Stimulated activated CD8-positive, alpha-beta memory T cell treated with anti-CD3 and anti-CD28 coated beads, Interleukin-15, amount 100 ng/mL, for 24 hours (primary cell): ENCODE measurements at regions not wholly inside any gene's neighbourhood (a gene's known extent, or its start where the extent isn't known, plus 50 kb on each side); places are given as distances from the start of the nearest gene placed in this dataset.

Source experiments
- DNase-seq: peaks from one replicate; pipeline ENCODE4 v3.0.0-alpha.2; 2020; ENCODE audit warnings: low read depth

DNA sequence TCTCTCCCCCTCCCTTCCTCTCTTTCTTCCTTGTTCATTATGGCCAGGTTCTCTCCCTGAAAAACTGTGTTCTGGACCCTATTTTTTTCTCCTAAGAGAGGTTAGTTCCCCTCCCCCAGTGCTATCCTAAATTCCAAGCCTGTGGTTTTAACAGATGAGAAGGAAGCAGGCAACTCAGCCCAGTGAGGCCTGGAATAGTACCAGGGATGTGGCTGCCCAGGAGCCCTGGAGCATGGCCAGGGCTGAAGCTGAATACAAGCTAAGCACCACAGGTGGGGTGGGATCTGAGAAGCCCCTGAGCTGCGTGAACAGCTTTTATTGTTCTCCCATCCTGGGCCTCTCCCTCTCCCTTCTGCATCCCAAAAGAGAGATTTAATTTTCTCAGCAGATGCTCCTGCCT, 1581.3 kb upstream of the TMEM132C start:
- DNase-seq, result no peak

- DNase-seq, result no peak
Measured at GRCh38 chr12:126688556-126688955, 1578.4 kb upstream of the TMEM132C start.

- no peak for DNase-seq
Measured at GRCh38 chr12:126700096-126700495, 1566.9 kb upstream of the TMEM132C start.

- DNase-seq, result no peak
Measured at GRCh38 chr12:126704609-126705008, 1562.4 kb upstream of the TMEM132C start.

DNA sequence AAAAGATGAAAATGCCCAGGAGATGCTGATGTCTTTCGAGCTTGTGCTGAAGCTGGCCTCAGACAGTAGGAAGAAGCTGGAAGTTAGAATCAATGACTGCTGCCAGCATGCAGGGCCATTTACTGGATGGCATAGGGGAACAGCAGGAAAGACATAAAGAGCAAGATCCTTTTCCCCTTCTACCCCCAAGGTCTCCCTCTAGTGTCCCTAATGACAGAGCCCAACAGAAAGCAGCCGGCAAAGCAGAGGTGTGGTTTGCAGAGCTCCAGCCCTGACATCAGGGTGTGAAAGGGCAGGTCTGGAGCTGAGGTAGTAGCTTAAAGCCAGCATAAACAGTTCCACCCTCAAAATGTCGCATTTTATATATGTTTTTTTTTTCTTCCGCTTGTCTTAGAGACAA, 1560.7 kb upstream of the TMEM132C start:
- no peak for DNase-seq

DNA sequence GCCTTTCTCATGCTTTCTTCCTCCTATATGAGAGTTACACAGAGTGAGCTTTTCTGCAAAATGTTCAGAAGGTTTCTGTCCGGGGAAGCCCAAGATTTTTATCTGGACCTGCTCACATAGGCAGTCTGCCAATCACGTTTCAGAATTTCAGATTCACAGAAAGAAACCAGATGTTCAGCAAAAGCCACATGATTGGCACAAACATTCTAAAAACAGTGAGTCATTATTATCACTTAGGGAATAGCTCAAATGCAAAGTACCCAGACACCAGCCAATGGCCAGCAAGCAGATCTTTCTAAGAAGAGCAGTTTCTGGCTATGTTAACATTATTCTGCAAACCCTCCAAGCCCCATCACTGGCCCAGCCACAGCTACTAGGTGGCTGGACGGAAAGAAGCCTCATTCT, 1558.5 kb upstream of the TMEM132C start:
- no peak for DNase-seq

GRCh38 chr12:126718365-126718764, 1548.6 kb upstream of the TMEM132C start:
- DNase-seq, result no peak

DNA sequence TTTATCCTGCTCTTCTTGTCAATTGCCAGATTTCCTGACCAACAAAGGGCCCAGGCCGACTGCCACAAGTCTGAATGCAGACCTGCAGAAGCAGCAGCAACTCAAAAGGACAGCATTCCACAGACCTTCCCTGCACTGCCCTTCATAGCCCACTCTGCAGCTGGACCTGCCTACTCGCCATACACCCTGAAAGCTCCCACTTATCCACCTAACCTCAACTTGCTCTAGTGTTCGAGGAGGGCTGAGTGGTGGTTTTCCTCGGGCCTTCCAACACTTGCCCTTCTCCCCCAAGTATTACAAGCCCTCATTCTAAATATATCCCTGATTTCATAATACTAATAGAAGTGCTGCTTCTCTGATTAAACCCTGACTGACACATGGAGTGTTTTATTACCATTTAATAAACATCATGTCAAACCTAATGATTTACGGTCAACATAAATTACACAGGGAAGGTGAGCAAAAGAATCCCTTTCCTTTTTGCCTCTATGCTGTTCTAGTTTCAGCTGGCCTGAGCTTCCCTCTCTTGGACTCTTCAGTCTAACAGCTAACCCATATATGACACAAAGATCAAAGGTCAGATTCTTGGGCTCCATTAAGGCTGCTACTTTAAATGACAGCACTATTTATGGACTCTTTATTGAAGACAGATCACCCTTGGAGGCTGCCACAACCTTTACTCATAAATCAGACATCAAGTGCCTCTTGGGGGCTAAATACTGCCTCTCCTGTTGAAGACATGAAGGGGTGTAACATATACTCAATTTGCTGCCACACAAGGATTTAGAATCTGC, 1546.9 kb upstream of the TMEM132C start:
- no peak for DNase-seq

DNA sequence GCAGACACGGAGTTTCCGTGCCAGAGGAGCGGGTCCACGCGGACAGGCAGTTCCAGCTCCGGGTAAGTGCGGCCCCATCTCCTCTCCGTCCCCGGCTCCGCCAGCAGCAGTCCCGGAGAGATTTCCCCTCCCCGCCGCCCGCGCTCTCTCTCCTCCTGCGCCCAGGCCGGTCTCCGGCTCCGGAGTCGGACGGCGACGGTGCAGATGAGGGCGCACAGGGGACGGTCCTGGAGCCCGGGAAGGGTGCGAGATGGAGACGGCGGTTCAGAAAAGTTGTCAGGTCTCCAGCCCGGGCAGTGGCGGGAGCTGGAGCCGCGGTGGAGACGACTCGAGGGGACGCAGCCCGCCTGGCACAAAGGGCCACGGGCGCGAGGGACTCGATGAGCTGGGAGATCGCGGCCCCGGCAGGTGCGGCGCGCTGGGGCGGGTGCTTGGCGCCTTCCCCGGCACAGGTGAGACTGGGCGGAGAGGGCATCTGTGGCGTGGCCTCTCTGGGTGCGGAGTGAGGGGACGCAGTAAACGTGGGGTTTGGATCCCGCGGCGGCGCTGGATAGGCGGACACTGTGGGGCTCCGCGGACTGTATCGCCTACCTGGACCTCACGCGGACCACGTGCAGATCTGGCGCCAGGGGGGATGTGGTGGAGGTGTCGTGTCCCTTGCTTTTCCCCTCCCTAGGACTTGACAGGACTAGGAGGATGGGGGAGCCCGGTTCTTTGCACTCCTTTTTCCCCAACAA, 1540.3 kb upstream of the TMEM132C start:
- DNase-seq, result no peak

DNA sequence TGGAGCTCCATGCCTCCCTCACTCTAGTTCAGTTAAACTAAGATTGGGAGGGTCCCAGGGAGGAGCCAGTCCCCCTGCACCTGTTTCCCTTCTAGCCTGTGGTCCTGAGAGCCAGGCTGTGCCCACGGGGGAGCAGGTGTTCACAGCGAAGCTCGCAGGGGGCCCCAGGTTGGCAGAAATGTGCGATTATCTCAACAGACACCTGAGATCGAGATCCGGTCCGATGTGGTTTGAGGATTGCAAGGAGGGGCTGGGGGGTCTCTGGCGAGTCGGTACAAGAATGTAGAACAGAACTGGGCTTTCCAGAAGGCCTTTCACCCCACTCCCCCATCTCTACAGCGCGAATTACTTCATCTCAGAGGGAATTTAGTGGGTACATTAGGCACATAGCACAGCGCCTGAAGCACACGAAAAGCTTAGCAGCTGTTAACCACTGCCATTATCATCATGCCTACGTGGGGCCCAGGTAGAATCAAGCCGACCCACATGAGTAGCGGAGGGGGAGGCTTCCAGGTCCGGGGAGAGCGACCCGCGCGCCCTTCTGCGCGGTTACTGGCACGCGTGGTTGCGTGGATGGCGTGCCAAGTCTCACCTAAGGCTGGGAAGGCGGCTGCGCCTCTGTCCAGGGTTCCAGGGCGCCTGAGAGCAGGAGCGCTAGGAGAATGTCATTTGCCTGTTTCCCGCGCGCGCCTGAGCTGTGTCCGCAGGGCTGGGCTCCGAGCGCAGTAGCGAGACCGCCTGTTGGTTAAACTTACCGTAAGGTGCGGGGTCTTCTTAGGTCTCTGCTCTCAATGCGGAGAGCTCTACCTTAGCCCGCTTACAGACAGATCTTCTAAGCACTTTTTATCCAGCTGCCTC, 1539.5 kb upstream of the TMEM132C start:
- DNase-seq, result no peak

DNA sequence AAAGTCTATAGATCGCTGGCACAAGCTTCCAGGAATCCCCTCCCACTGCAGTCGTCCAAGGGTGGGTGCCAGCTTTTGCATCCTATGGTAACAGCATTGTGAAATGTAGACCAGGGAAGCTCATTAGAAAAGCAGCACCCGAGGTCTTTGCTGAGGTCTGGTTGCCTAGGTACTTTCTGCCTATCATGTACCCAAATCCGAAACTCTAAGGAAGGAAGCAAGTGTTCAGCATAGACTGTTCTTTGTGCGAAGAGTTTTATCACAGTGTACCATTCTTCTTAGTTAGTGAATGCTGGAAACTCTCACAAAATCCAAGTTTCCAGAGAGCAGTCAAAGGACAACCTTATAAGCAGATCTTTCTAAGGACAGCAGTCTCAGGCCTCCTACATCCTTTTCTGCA, 1532.7 kb upstream of the TMEM132C start:
- no peak for DNase-seq

- no peak for DNase-seq
Measured at GRCh38 chr12:126734710-126735109, 1532.3 kb upstream of the TMEM132C start.

DNA sequence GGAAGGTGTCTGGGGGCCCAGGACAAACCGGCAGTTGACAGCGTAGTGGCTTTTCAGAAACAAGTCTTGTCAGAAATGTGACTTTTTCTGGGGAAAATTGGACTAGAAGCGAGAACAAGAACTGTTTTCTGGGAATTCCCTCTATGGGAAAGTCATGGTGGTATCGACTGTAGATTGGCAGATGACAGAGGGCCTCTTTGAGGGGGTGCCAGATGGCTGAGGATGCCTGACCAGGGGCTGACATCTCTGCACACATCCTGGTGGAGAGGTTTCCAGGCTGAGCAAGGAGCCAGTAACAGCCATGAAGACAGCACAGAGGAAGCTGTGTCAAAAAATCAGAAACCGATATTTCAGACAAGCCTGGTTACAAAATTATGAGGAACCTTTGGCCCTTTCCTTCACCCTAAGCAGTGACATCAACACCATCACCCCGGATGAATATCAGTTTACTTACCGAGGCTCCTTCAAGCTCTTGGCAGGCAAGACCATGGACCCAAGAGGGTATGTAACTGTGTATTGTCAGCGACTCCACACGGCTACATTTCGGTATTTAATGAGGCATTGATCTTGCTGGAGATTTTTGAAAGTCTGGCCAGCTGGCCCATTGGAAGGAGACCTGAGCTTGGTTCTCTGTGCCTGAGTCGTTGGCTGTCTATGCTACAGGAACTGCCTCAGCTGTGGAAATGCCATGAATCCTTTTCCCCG, 1525.3 kb upstream of the TMEM132C start:
- DNase-seq, result no peak

- DNase-seq, result no peak
Measured at GRCh38 chr12:126742241-126742641, 1524.7 kb upstream of the TMEM132C start.

DNA sequence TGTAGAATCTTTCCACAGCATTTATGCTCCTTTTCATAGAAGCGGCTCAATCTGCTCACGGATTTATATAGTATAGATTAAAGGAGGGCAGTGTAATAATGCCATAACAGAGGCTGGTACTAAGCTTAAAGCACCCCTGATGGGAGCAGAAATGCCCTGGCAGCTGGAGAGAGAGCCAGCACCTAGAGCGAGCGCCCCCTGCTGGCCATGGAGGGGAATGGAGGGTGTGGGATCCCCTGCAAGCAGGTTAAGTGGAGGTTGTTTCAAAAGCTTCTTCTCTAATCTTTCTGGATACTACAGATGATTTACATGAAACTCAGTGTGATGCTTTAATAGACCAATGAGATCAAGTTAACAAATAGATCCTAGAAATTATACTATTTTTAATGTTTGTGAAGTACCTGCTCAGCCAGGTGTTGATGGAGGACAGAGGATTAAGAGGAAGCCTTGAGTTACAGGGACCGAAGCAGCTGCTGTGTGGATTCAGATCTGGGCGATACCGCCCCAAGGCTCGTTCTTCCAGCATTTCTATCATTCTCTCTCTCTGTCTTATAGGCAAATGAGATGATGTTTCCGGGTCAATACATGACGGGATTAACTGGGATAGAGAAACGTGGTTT, 1519.3 kb upstream of the TMEM132C start:
- DNase-seq, result peak; percentile 47

DNA sequence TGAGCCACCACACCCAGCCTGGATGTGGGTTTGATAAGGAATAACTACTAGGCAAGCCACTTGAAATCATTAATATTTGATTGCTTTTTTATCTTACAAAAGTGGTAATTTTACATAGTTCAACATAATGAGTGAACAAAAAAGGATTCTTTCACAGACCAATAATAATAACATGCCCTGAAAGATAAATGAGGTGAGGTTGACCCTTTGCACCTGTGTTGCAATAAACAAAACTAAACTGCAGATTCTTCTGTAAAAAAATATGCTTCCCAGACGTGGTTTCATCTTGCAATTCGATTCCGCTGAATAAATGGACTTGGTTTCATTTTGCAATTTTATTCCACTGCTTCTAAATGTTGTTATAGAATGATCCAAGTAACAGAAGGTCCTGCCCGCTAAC, 1514.9 kb upstream of the TMEM132C start:
- no peak for DNase-seq

GRCh38 chr12:126757326-126757725, 1509.6 kb upstream of the TMEM132C start:
- DNase-seq, result no peak

DNA sequence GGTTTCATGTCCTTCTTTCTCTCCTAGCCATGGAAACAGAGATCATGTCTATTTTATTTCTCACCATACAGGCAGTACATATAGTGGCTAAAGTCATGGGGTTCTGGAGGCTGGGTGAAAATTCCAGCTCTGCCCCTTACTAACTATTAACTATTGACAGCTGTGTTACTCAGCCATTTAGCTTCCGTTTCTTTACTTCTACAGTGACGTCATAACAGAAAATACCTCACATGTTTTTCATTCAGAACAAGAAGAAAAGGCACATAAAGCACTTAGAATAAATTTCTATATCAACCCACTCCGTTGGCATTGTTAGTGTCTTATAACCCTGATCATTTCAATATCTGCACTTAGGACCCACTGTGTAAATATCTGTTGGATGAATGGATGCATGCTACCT, 1506.9 kb upstream of the TMEM132C start:
- DNase-seq, result no peak

DNA sequence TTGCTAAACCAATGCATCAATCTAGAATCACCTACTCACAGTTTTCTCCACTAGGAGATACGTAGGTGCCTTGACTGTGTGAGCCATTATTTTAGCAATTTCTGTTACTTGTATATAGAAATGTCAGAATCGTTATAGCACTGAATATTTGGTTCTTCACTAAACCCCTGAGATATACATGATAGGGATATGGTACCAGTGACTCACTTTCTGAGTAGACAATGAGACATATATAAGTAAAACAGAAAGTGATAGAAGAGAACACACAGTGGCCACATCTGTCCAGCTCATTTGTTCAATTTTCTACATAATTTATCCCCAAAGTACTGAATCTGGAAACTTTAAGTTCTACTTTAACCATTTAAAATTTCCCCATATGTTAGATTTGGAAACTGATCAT, 1505.5 kb upstream of the TMEM132C start:
- no peak for DNase-seq

DNA sequence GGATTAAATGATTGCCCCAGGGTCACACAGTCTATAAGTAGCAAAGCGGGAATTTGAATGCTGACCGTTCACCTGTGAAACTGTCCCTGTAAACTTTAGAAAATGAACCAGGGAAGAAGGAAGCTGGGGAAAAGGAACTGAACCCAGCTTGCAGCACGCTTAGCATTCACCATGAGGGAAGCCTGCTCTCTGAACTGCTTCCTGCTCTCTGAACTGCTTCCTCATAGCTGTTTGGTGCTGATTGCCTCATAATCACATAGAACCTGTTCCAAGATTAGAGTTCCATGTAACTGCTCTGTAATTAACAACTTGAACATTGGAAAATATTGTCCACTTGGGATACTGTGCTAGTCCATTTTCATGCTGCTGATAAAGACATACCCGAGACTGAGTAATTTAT, 1504.8 kb upstream of the TMEM132C start:
- no peak for DNase-seq

DNA sequence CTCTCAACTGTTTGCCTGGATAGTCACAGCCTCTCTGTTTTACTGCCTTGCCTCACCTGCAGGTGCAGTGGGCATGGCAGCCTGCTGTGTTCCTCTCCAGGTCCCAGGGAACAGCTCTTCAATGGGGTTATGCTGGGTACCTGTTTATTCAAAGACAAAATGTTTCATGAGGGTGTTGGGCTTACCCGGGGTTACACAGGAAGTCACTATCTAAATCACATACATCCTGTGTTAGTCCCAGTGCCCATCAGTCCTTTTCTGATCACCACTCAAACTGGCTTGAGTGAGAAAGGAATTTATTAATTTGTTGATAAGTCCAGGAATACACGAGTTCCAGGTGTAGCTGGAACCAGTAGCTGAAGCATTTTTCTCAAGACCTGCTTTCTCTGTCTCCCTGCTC, 1503.6 kb upstream of the TMEM132C start:
- no peak for DNase-seq

GRCh38 chr12:126767334-126767733, 1499.6 kb upstream of the TMEM132C start:
- no peak for DNase-seq
